ENCODE measurements at regions not wholly inside any gene's neighbourhood (a gene's known extent, or its start where the extent isn't known, plus 50 kb on each side); places are given as distances from the start of the nearest gene placed in this dataset.

DNA sequence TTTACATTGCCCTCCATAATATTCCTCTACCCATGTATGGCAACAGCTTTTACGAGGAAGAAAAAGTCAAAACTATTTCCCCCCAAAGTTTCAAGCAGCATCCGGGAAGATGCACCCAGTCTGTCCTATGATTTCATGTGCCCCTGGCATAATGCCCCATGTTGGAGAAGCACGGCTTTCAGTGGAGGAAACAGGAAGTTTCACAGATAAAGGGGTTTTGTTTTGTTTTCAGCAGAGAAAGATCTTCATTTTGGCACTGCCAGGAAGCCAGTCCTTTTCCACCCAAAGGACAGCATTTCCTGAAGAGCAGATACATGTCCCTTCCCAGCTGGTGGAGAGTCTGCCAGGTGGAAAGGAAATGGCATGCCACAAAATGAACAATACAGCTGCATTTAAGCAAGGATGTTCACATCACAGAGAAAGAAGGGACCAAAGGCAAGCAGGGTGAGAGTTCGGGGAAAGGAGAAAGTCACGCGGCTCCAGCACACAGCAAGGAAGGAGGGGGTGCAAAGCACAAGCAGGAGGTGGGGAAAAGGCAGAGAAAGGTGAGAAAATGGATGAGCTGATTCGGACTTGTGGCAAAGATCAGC, 95.3 kb upstream of the HIVEP3 start:
- H3K9me3 ChIP-seq, result peaks cover 10% of the 10 kb centered on the region
- POLR2A ChIA-PET, result no interaction called here
- peaks cover 3% of the 10 kb centered on the region for H3F3A ChIP-seq (replicated peaks; ENCODE audit: insufficient read depth)
- no peaks in the 10 kb centered on the region for H4K20me1 ChIP-seq (ENCODE audit: insufficient read depth)
- no peak for TF ChIP-seq POLR2AphosphoS5 (IDR thresholded peaks at IDR 0.05; ENCODE audit: low read depth, low read length)
- H3K27ac ChIP-seq (ENCODE audit: low read depth in 2 of 2, low read length in 1 of 2), result 0 out of 4 replicates have a peak overlapping the region, but pooled peaks of 1 of the 2 experiments have one; percentile 9
- no peaks in the 10 kb centered on the region for H3K79me2 ChIP-seq (ENCODE audit: insufficient read depth)
- WGBS (ENCODE audit: low lambda C conversion rate), result 87% methylated on average over 7 of the region's 7 CpGs
- no peaks in the 10 kb centered on the region for H3K36me3 ChIP-seq (replicated peaks in 1 of 2; ENCODE audit: control insufficient read depth in 1 of 2, insufficient read depth in 2 of 2, low read length in 1 of 2)
- no peaks in the 10 kb centered on the region for H3K27me3 ChIP-seq (ENCODE audit: insufficient read depth)
- no peak overlapping the region for H2AFZ ChIP-seq (ENCODE audit: low read depth)
- peaks cover 6 to 23% of the 10 kb centered on the region in 2 experiments; a peak in 3 of 4 replicates for H3K4me1 ChIP-seq (ENCODE audit: control insufficient read depth in 1 of 2, insufficient read depth in 2 of 2, low read depth in 1 of 2, low read length in 1 of 2)
- no peaks in the 10 kb centered on the region for H3K9me2 ChIP-seq
- no peak overlapping the region for H3K4me3 ChIP-seq (ENCODE audit: low read depth in 2 of 2, low read length in 1 of 2)
- H3K4me2 ChIP-seq, result peak overlapping the region; percentile 40; the same call in 1 of the 2 replicates
- CTCF ChIA-PET, result interaction anchor here (0.9 to 1.3 kb wide), 2 partner anchors 10 to 21 kb away, joined by 3 to 4 read pairs; no protein-coding TSS in a partner anchor
- H3K9ac ChIP-seq, result no peak overlapping the region
- DNase-seq, result no peak

GRCh38 chr1:42012852-42013251, 94.1 kb upstream of the HIVEP3 start:
- Histone ChIP-seq H4K20me1 (ENCODE audit: insufficient read depth) (no peaks in the 10 kb centered on the region), H3K4me1 (ENCODE audit: control insufficient read depth in 1 of 2, insufficient read depth in 2 of 2, low read depth in 1 of 2, low read length in 1 of 2) (peaks cover 6 to 23% of the 10 kb centered on the region in 2 experiments; a peak in 3 of 4 replicates), H3K9me2 (no peaks in the 10 kb centered on the region), H3K79me2 (ENCODE audit: insufficient read depth) (no peaks in the 10 kb centered on the region), H3K27ac (ENCODE audit: low read depth in 2 of 2, low read length in 1 of 2) (no peak overlapping the region), H3K4me3 (ENCODE audit: low read depth in 2 of 2, low read length in 1 of 2) (no peak overlapping the region), H3K27me3 (ENCODE audit: insufficient read depth) (no peaks in the 10 kb centered on the region), H3K9ac (no peak overlapping the region), H3K4me2 (no peak overlapping the region), H3F3A (replicated peaks; ENCODE audit: insufficient read depth) (peaks cover 3% of the 10 kb centered on the region), H3K36me3 (replicated peaks in 1 of 2; ENCODE audit: control insufficient read depth in 1 of 2, insufficient read depth in 2 of 2, low read length in 1 of 2) (no peaks in the 10 kb centered on the region), H2AFZ (ENCODE audit: low read depth) (no peak overlapping the region), H3K9me3 (peaks cover 4% of the 10 kb centered on the region)
- TF ChIP-seq RXRA (IDR thresholded peaks at IDR 0.05; ENCODE audit: borderline replicate concordance, low read depth), result no peak
- TF ChIP-seq RCOR1 (IDR thresholded peaks at IDR 0.05; ENCODE audit: low read length), result no peak
- no peak for TF ChIP-seq PBX3 (IDR thresholded peaks at IDR 0.05)
- TF ChIP-seq SMC3 (IDR thresholded peaks at IDR 0.05; ENCODE audit: low read depth, low read length), result no peak
- TF ChIP-seq GATA2 (CRISPR knock-in tag; IDR thresholded peaks at IDR 0.05), result no peak
- TF ChIP-seq YY1 (IDR thresholded peaks at IDR 0.05; ENCODE audit: low read depth), result no peak
- TF ChIP-seq EP300 (IDR thresholded peaks at IDR 0.05; ENCODE audit: borderline replicate concordance in 1 of 2, low read depth in 1 of 2, low read length in 1 of 2), result no peak
- TF ChIP-seq, protein P1, sequence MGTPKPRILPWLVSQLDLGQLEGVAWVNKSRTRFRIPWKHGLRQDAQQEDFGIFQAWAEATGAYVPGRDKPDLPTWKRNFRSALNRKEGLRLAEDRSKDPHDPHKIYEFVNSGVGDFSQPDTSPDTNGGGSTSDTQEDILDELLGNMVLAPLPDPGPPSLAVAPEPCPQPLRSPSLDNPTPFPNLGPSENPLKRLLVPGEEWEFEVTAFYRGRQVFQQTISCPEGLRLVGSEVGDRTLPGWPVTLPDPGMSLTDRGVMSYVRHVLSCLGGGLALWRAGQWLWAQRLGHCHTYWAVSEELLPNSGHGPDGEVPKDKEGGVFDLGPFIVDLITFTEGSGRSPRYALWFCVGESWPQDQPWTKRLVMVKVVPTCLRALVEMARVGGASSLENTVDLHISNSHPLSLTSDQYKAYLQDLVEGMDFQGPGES (IDR thresholded peaks at IDR 0.05; ENCODE audit: low read depth, low read length), result no peak
- TF ChIP-seq ZBTB33 (IDR thresholded peaks at IDR 0.05; ENCODE audit: borderline replicate concordance, low read depth), result no peak
- TF ChIP-seq TEAD4 (IDR thresholded peaks at IDR 0.05; ENCODE audit: borderline replicate concordance, insufficient read depth), result no peak
- no peak for TF ChIP-seq MEF2A (IDR thresholded peaks at IDR 0.05; ENCODE audit: borderline replicate concordance, low read depth)
- TF ChIP-seq ELF1 (IDR thresholded peaks at IDR 0.05), result no peak
- TF ChIP-seq MAX (IDR thresholded peaks at IDR 0.05; ENCODE audit: low read depth), result no peak
- no peak for TF ChIP-seq FOXJ3 (CRISPR knock-in tag; IDR thresholded peaks at IDR 0.05)
- no peak for TF ChIP-seq NRF1 (IDR thresholded peaks at IDR 0.05; ENCODE audit: low read depth, low read length)
- no peak for TF ChIP-seq RAD21 (IDR thresholded peaks at IDR 0.05; ENCODE audit: low read length)
- TF ChIP-seq GABPA (IDR thresholded peaks at IDR 0.05; ENCODE audit: low read depth), result no peak
- no peak for TF ChIP-seq TAF1 (IDR thresholded peaks at IDR 0.05; ENCODE audit: borderline replicate concordance, low read depth, low read length)
- POLR2A ChIA-PET, result no interaction called here
- WGBS (ENCODE audit: low lambda C conversion rate), result 83% methylated on average over 1 of the region's 1 CpG
- CTCF ChIA-PET, result no interaction called here
- DNase-seq, result no peak
